Retinal pigment epithelial cell (primary cell): ENCODE measurements at regions not wholly inside any gene's neighbourhood (a gene's known extent, or its start where the extent isn't known, plus 50 kb on each side); places are given as distances from the start of the nearest gene placed in this dataset.

Source experiments
- DNase-seq: peaks from one replicate; pipeline ENCODE4 v3.0.0-alpha.2; 2010; ENCODE audit warnings: low read depth
- H3K4me3 ChIP-seq: 2 replicates; pipeline ENCODE4 v1.5.1; 2011; ENCODE audit warnings: mild to moderate bottlenecking, low read length, control low read depth, moderate library complexity
- CTCF ChIP-seq: conservative IDR thresholded peaks from 2 replicates; pipeline ENCODE4 v1.5.1; 2011; ENCODE audit warnings: low read depth, low read length, control low read depth, inconsistent platforms

GRCh38 chr2:237025090-237025865, 60.4 kb upstream of the COPS8 start:
- no peak for TF ChIP-seq CTCF
- DNase-seq = peak; percentile 19
- H3K4me3 ChIP-seq = no peak overlapping the region

- no peak overlapping the region for H3K4me3 ChIP-seq
- TF ChIP-seq CTCF = peak; percentile 87
- peak; percentile 13 for DNase-seq
These were observed 58.5 kb upstream of the COPS8 start for GRCh38 chr2:237026981-237027711.

- no peak overlapping the region for H3K4me3 ChIP-seq
- DNase-seq = no peak
- TF ChIP-seq CTCF = no peak
These were observed 58.0 kb upstream of the COPS8 start for GRCh38 chr2:237027712-237028029.

- no peak for TF ChIP-seq CTCF
- no peak for DNase-seq
- H3K4me3 ChIP-seq = no peak overlapping the region
These were observed 55.3 kb upstream of the COPS8 start for GRCh38 chr2:237030382-237030781.

- DNase-seq = no peak
- H3K4me3 ChIP-seq = no peak overlapping the region
- no peak for TF ChIP-seq CTCF
These were observed 52.1 kb upstream of the COPS8 start for GRCh38 chr2:237033536-237034060.

GRCh38 chr2:237035781-237036475, 49.8 kb upstream of the COPS8 start:
- no peak for TF ChIP-seq CTCF
- no peak for DNase-seq
- H3K4me3 ChIP-seq = no peak overlapping the region
